Stimulated activated naive CD8-positive, alpha-beta T cell treated with anti-CD3 and anti-CD28 coated beads, Interleukin-15, amount 100 ng/mL, for 72 hours (primary cell): ENCODE measurements at regions not wholly inside any gene's neighbourhood (a gene's known extent, or its start where the extent isn't known, plus 50 kb on each side); places are given as distances from the start of the nearest gene placed in this dataset.

Experiments
- ATAC-seq: fragments of 150-1000 bp; cut with Tn5 transposase; 2 replicates; pipeline ENCODE4 v1.10.0; 2021; ENCODE audit warnings: mild to moderate bottlenecking, moderate library complexity
- DNase-seq, 2 donors: peaks; one replicate each; pipeline ENCODE4 v3.0.0; 2021 to 2022
- H3K27ac Mint-ChIP-seq, 2 donors: one replicate each; pipeline ENCODE4 v1.8.0; 2022; ENCODE audit warnings: mild to moderate bottlenecking in 2 of 2, mixed read lengths in 2 of 2, moderate library complexity in 2 of 2
- H3K27me3 Mint-ChIP-seq: one replicate; pipeline ENCODE4 v1.8.0; 2022; ENCODE audit warnings: mixed read lengths
- H3K4me1 Mint-ChIP-seq: one replicate; pipeline ENCODE4 v1.8.0; 2022; ENCODE audit warnings: mild to moderate bottlenecking, mixed read lengths
- H3K4me3 Mint-ChIP-seq, 2 donors: one replicate each; pipeline ENCODE4 v1.8.0; 2022; ENCODE audit warnings: mild to moderate bottlenecking in 2 of 2, mixed read lengths in 2 of 2, moderate library complexity in 1 of 2
- H3K9me3 Mint-ChIP-seq, 2 donors: one replicate each; pipeline ENCODE4 v1.8.0; 2022; ENCODE audit warnings: mixed read lengths in 2 of 2

DNA sequence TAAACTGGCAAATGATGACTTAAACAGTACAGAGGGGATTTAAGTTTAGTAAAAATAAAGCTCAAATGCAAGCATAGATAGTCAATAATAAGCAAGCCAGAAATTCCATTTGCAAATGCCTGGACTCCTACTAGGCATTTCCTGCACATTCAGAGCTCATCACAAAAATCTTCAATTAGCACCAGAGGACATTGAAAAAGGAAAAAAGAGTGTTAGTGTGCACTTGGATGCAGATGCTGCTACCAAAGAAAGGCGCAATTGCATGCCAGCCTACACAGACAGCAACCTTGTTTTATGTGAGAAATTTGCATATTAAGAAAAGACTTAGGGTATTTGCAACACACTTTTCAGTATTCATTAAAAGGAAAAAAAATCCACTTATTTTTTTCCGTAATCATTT, 282.1 kb downstream of the GRIA2 start:
- Mint-ChIP-seq H3K27me3 (no peaks in the 10 kb centered on the region), H3K27ac (no peak overlapping the region), H3K9me3 (peaks cover 0 to 6% of the 10 kb centered on the region in 2 donors), H3K4me1 (no peaks in the 10 kb centered on the region), H3K4me3 (no peak overlapping the region)
- DNase-seq (no peak), ATAC-seq (no peak)

DNA sequence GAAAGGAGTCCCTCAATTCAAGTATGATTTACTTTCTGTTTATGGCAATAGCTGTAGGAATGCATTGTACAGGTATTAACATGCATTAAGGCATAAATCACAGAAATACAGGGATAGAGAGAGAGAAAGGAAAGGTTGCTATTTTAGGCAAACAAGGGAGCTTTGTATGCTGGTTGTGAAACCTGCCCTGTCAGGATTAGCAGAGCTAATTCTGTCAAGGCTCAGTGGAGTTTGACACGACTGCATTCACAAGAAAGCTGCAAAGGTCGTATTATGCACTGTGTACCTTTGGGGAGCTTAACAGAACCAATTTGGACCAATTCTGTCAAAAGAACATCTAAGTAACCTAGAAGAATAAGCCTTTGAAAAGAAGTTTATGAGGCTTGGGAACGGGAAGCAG, 239.3 kb downstream of the GRIA2 start:
- ATAC-seq (no peak), DNase-seq (no peak)
- Mint-ChIP-seq H3K9me3 (peaks cover 7% of the 10 kb centered on the region in 2 donors), H3K27me3 (no peaks in the 10 kb centered on the region), H3K4me1 (no peaks in the 10 kb centered on the region), H3K4me3 (no peak overlapping the region), H3K27ac (no peak overlapping the region)

DNA sequence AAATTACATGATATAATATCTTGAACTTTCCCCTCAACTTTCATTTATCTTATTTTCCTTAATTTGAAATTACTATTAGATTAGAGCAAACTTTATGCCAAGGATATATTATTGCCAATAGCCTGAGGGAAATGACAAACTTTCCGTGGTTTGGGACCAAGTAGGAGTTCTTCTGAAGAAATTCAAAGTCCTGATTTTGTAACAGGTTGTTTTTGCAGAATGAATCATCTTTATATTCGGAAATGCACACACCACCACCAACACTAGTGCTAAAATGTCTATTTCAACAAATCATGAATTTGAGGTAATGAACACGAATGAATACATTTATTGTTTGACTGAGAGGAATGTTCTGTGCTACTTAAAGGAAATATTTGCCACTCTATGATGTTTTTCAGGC, 226.7 kb downstream of the GRIA2 start:
- Mint-ChIP-seq H3K4me1 (no peaks in the 10 kb centered on the region), H3K27me3 (no peaks in the 10 kb centered on the region), H3K4me3 (no peak overlapping the region), H3K27ac (no peak overlapping the region), H3K9me3 (peaks cover 0 to 9% of the 10 kb centered on the region in 2 donors)
- ATAC-seq (no peak), DNase-seq (no peak)

DNA sequence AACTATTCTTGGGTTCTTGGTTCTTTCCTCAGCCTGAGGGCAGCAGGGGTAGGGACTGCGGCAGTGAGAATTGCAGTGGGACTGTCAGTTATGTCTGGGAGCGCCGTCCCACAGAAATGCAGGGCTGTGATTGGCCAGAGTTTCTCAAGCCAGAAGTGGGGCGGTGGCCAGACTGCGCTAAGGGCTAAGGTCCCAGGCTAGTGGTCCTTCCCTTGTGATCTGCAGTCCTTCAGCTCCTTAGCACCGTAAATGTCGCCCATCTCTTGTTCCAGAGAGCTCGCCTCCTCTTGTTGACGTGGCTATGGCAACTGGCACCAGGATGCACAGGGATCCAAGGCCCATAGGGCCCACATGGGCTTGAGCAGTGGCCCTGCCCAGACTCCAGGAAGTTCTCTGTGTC, 223.5 kb downstream of the GRIA2 start:
- no peak overlapping the region for H3K27ac Mint-ChIP-seq
- H3K27me3 Mint-ChIP-seq = no peaks in the 10 kb centered on the region
- ATAC-seq (no peak), DNase-seq (no peak)
- peaks cover 0 to 9% of the 10 kb centered on the region in 2 donors for H3K9me3 Mint-ChIP-seq
- no peaks in the 10 kb centered on the region for H3K4me1 Mint-ChIP-seq
- H3K4me3 Mint-ChIP-seq = no peak overlapping the region

- Mint-ChIP-seq H3K27me3 (no peaks in the 10 kb centered on the region), H3K9me3 (peaks cover 0 to 9% of the 10 kb centered on the region in 2 donors), H3K4me1 (no peaks in the 10 kb centered on the region), H3K27ac (no peak overlapping the region), H3K4me3 (no peak overlapping the region)
- DNase-seq (no peak), ATAC-seq (peak; percentile 20)
These were observed 223.0 kb downstream of the GRIA2 start for GRCh38 chr4:157443537-157443936.

DNA sequence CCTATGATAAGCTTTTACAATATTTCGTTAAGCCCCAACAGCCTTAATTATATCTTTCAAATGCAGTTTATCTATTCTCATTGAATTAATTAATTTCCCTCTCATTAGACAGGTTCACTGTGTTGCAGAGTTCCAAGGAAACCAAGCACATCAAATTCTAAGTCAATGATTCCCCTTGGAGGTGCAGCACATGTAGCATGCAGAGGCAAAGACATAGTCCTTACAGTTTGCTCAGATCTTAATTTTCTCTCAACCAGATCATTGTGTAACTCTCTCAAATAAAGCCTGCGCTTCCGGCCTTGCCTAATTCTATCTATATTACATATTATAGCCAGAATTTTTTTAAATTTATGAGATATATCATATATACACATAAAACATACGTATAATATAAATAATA, 205.4 kb downstream of the GRIA2 start:
- H3K4me1 Mint-ChIP-seq = no peaks in the 10 kb centered on the region
- H3K9me3 Mint-ChIP-seq = peaks cover 8 to 15% of the 10 kb centered on the region in 2 donors
- no peak for ATAC-seq
- no peak overlapping the region for H3K27ac Mint-ChIP-seq
- DNase-seq = no peak
- H3K4me3 Mint-ChIP-seq = no peak overlapping the region
- no peaks in the 10 kb centered on the region for H3K27me3 Mint-ChIP-seq

- Mint-ChIP-seq H3K27ac (no peak overlapping the region), H3K4me1 (no peaks in the 10 kb centered on the region), H3K4me3 (no peak overlapping the region), H3K27me3 (no peaks in the 10 kb centered on the region), H3K9me3 (peaks cover 8 to 15% of the 10 kb centered on the region in 2 donors)
- ATAC-seq (no peak), DNase-seq (no peak)
These were observed 203.0 kb downstream of the GRIA2 start for GRCh38 chr4:157423526-157424020.

GRCh38 chr4:157421365-157421764, 200.8 kb downstream of the GRIA2 start:
- Mint-ChIP-seq H3K27me3 (no peaks in the 10 kb centered on the region), H3K4me3 (no peak overlapping the region), H3K4me1 (no peaks in the 10 kb centered on the region), H3K9me3 (peaks cover 5 to 8% of the 10 kb centered on the region in 2 donors), H3K27ac (no peak overlapping the region)
- no peak for ATAC-seq
- DNase-seq = no peak
